ENCODE measurements at regions not wholly inside any gene's neighbourhood (a gene's known extent, or its start where the extent isn't known, plus 50 kb on each side); places are given as distances from the start of the nearest gene placed in this dataset.

GRCh38 chr3:74511078-74511477 is 103.4 kb downstream of the CNTN3 start:
- TF ChIP-seq CTCF (IDR thresholded peaks at IDR 0.05; ENCODE audit: low read depth, low read length, poor library complexity, severe bottlenecking): no peak
- no peak for TF ChIP-seq EZH2phosphoT487 (IDR thresholded peaks at IDR 0.05; ENCODE audit: borderline replicate concordance, low read length)
